Astrocyte (in vitro differentiated cells and primary cell): ENCODE measurements at regions not wholly inside any gene's neighbourhood (a gene's known extent, or its start where the extent isn't known, plus 50 kb on each side); places are given as distances from the start of the nearest gene placed in this dataset.
"Not testable (repeated sequence)": the region's sequence is repeated elsewhere in the genome, so short reads cannot be mapped to it uniquely, and the experiment has no call there.

Experiments
- DNase-seq: peaks from one replicate; pipeline ENCODE4 v3.0.0-alpha.2; 2010; ENCODE audit warnings: low read depth
- FAIRE-seq: peaks from 2 replicates; lab custom pipeline; 2011; peaks lifted over from hg19 to GRCh38; lab: Jason Lieb, UNC
- H2AFZ ChIP-seq: 2 replicates; pipeline ENCODE4 v1.6.0; 2012; ENCODE audit warnings: low read depth, low read length, inconsistent platforms
- H3K27ac ChIP-seq: 2 replicates; pipeline ENCODE4 v1.5.1; 2011; ENCODE audit warnings: low read depth, low read length, inconsistent platforms
- H3K27me3 ChIP-seq: 2 replicates; pipeline ENCODE4 v1.6.0; 2011; ENCODE audit warnings: low read length, inconsistent platforms; ENCODE audit not compliant: insufficient read depth
- H3K36me3 ChIP-seq: 2 replicates; pipeline ENCODE4 v1.5.1; 2011; ENCODE audit warnings: low read length, inconsistent platforms; ENCODE audit not compliant: insufficient read depth
- H3K4me1 ChIP-seq: 2 replicates; pipeline ENCODE4 v1.5.1; 2011; ENCODE audit warnings: low read length, inconsistent platforms; ENCODE audit not compliant: insufficient read depth
- H3K4me2 ChIP-seq: 2 replicates; pipeline ENCODE4 v1.6.0; 2012; ENCODE audit warnings: low read length, inconsistent platforms
- H3K4me3 ChIP-seq: 2 replicates; pipeline ENCODE4 v1.5.1; 2011; ENCODE audit warnings: low read depth, mild to moderate bottlenecking, low read length, inconsistent platforms; ENCODE audit not compliant: insufficient read depth
- H3K79me2 ChIP-seq: 2 replicates; pipeline ENCODE4 v1.6.0; 2012; ENCODE audit warnings: mild to moderate bottlenecking, low read length, inconsistent platforms; ENCODE audit not compliant: insufficient read depth
- H3K9ac ChIP-seq: 2 replicates; pipeline ENCODE4 v1.6.0; 2012; ENCODE audit warnings: mild to moderate bottlenecking, low read length, inconsistent platforms
- H3K9me3 ChIP-seq: 2 replicates; pipeline ENCODE4 v1.5.1; 2012; ENCODE audit warnings: low read depth, mild to moderate bottlenecking, low read length, inconsistent platforms; ENCODE audit not compliant: insufficient read depth
- H4K20me1 ChIP-seq: 2 replicates; pipeline ENCODE4 v1.6.0; 2012; ENCODE audit warnings: low read length, inconsistent platforms; ENCODE audit not compliant: insufficient read depth
- H3K27ac Mint-ChIP-seq: one replicate; pipeline ENCODE4 v1.8.0; 2021; ENCODE audit warnings: mild to moderate bottlenecking, mixed read lengths; ENCODE audit not compliant: unreplicated experiment
- H3K27me3 Mint-ChIP-seq: one replicate; pipeline ENCODE4 v1.8.0; 2021; ENCODE audit warnings: low read depth, mixed read lengths; ENCODE audit not compliant: unreplicated experiment
- H3K36me3 Mint-ChIP-seq: one replicate; pipeline ENCODE4 v1.8.0; 2021; ENCODE audit warnings: low read depth, mixed read lengths; ENCODE audit not compliant: unreplicated experiment
- H3K4me1 Mint-ChIP-seq: one replicate; pipeline ENCODE4 v1.8.0; 2021; ENCODE audit warnings: low read depth, mixed read lengths; ENCODE audit not compliant: unreplicated experiment
- H3K4me3 Mint-ChIP-seq: one replicate; pipeline ENCODE4 v1.8.0; 2021; ENCODE audit warnings: mild to moderate bottlenecking, moderate library complexity, mixed read lengths; ENCODE audit not compliant: unreplicated experiment
- H3K9me3 Mint-ChIP-seq: one replicate; pipeline ENCODE4 v1.8.0; 2021; ENCODE audit warnings: mild to moderate bottlenecking, mixed read lengths; ENCODE audit not compliant: unreplicated experiment
- EZH2 ChIP-seq: IDR thresholded peaks from 2 replicates; pipeline ENCODE4 v1.6.1; 2012; ENCODE audit warnings: mild to moderate bottlenecking, low read length, inconsistent platforms; ENCODE audit not compliant: insufficient read depth
- TF ChIP-seq, protein P1 (sequence below): IDR thresholded peaks from 2 replicates; pipeline ENCODE4 v1.5.1; 2011; ENCODE audit warnings: low read depth, mild to moderate bottlenecking, inconsistent platforms, low read length, moderate library complexity; ENCODE audit not compliant: insufficient read depth

DNA sequence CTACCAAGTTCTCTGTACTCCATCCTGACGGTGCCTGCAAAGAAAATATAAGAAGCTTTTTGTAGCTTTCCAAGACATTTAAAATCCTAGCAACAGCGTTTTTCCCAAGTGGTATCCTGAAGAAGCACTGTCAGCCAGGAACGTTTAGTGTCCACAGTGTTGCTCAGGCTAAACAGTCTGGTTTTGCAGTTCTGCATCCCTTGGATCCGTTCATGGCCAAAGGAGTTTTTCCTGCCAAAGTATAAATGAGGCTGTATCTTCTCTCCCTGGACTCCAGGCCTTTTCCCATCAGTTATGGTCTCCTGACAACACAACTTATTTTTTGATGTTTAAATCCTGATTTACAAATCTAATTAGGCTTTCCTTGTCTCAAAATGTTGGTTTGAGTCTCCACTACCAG, 925.8 kb downstream of the TLE1 start:
- no peak for TF ChIP-seq EZH2
- TF ChIP-seq, protein P1, sequence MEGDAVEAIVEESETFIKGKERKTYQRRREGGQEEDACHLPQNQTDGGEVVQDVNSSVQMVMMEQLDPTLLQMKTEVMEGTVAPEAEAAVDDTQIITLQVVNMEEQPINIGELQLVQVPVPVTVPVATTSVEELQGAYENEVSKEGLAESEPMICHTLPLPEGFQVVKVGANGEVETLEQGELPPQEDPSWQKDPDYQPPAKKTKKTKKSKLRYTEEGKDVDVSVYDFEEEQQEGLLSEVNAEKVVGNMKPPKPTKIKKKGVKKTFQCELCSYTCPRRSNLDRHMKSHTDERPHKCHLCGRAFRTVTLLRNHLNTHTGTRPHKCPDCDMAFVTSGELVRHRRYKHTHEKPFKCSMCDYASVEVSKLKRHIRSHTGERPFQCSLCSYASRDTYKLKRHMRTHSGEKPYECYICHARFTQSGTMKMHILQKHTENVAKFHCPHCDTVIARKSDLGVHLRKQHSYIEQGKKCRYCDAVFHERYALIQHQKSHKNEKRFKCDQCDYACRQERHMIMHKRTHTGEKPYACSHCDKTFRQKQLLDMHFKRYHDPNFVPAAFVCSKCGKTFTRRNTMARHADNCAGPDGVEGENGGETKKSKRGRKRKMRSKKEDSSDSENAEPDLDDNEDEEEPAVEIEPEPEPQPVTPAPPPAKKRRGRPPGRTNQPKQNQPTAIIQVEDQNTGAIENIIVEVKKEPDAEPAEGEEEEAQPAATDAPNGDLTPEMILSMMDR: no peak
- no peaks in the 10 kb centered on the region for H3K79me2 ChIP-seq
- no peaks in the 10 kb centered on the region for H3K4me1 ChIP-seq
- no peak overlapping the region for H3K9ac ChIP-seq
- no peaks in the 10 kb centered on the region for H3K9me3 ChIP-seq
- no peak overlapping the region for H2AFZ ChIP-seq
- H3K4me2 ChIP-seq: no peak overlapping the region
- no peak overlapping the region for H3K4me3 ChIP-seq
- Mint-ChIP-seq H3K4me1 (no peaks in the 10 kb centered on the region), H3K9me3 (peaks cover 1% of the 10 kb centered on the region), H3K4me3 (no peak overlapping the region), H3K36me3 (no peaks in the 10 kb centered on the region), H3K27me3 (no peaks in the 10 kb centered on the region), H3K27ac (no peak overlapping the region)
- H3K27me3 ChIP-seq: no peaks in the 10 kb centered on the region
- no peak for FAIRE-seq
- no peaks in the 10 kb centered on the region for H3K36me3 ChIP-seq
- DNase-seq: no peak
- H4K20me1 ChIP-seq: no peaks in the 10 kb centered on the region
- H3K27ac ChIP-seq: no peak overlapping the region

DNA sequence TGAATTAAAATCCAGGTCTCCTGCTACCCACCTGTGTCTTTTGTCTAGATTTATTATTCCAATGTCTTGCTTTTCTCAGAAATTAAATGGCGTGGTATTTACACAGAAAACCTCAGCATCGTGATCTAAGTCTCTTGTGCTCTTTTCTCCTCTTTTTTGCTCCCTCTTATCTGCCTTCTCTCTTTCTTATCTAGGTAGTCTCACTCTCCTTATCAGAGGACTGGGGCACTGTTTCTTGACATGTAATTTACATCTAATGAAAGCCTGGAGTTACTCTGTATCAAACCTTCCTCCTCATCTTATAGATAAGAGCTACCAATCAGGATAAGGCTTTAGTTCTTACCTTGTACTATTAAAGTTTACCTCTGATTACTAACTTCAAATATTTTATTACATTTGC, 933.8 kb downstream of the TLE1 start:
- no peaks in the 10 kb centered on the region for H3K36me3 Mint-ChIP-seq

GRCh38 chr9:80747056-80747455, 942.3 kb downstream of the TLE1 start:
- H3K9me3 ChIP-seq, FAIRE-seq, H3K36me3 Mint-ChIP-seq, H3K79me2 ChIP-seq, H3K4me2 ChIP-seq, H3K4me1 ChIP-seq, H4K20me1 ChIP-seq, H3K36me3 ChIP-seq, DNase-seq, H3K4me3 Mint-ChIP-seq, H3K9ac ChIP-seq, H2AFZ ChIP-seq, H3K27ac ChIP-seq, H3K27me3 ChIP-seq, H3K27me3 Mint-ChIP-seq, H3K27ac Mint-ChIP-seq, H3K9me3 Mint-ChIP-seq, H3K4me1 Mint-ChIP-seq, H3K4me3 ChIP-seq: not testable (repeated sequence)

More for the DNA sequence above, 933.8 kb downstream of the TLE1 start:
- H3K27ac Mint-ChIP-seq: no peak overlapping the region
- Histone ChIP-seq H4K20me1 (no peaks in the 10 kb centered on the region), H3K4me3 (no peak overlapping the region), H3K79me2 (no peaks in the 10 kb centered on the region), H3K36me3 (no peaks in the 10 kb centered on the region), H3K27ac (no peak overlapping the region), H3K27me3 (no peaks in the 10 kb centered on the region), H3K4me2 (no peak overlapping the region), H2AFZ (no peak overlapping the region), H3K9ac (no peak overlapping the region), H3K4me1 (no peaks in the 10 kb centered on the region), H3K9me3 (no peaks in the 10 kb centered on the region)
- H3K4me3 Mint-ChIP-seq: no peak overlapping the region
- TF ChIP-seq, protein P1: no peak
- no peak for TF ChIP-seq EZH2
- no peaks in the 10 kb centered on the region for H3K27me3 Mint-ChIP-seq
- no peak for FAIRE-seq
- H3K9me3 Mint-ChIP-seq: no peaks in the 10 kb centered on the region
- DNase-seq: no peak
- no peaks in the 10 kb centered on the region for H3K4me1 Mint-ChIP-seq
